Left cardiac atrium (tissue), 4 donors: ENCODE measurements at regions not wholly inside any gene's neighbourhood (a gene's known extent, or its start where the extent isn't known, plus 50 kb on each side); places are given as distances from the start of the nearest gene placed in this dataset.
"Not testable (repeated sequence)": the region's sequence is repeated elsewhere in the genome, so short reads cannot be mapped to it uniquely, and the experiment has no call there.

Source experiments
- ATAC-seq, 2 donors: fragments of 200-7000 bp; cut with Tn5 transposase; one replicate each; pipeline ENCODE4 v1.9.1; 2020; ENCODE audit warnings: mild to moderate bottlenecking in 2 of 2, moderate library complexity in 2 of 2
- DNase-seq: peaks from one replicate; pipeline ENCODE4 v3.0.0-alpha.2; 2020
- intact Hi-C, 2 donors: fragments of 100-400 bp; cut with DNase I; formaldehyde crosslinking; loops; one replicate each; pipeline versions ENCODE4 v1.14.1 to v1.15.1; 2022 to 2023
- donor health status: DM: no; HTN: yes; CAD: no.
- donor health status: DM: no; HTN: yes; CAD: no; lungs with severe emphysema.
- donor health status: DM: yes; HTN: yes; CAD: no.
- donor health status: Dilated cardiomyopathy.

GRCh38 chr17:16871446-16872190, 100.3 kb downstream of the TNFRSF13B start:
- intact Hi-C loops, DNase-seq, ATAC-seq: not testable (repeated sequence)

- ATAC-seq: no peak
- no peak for DNase-seq
- intact Hi-C loops: no loop called here
These were observed 101.4 kb downstream of the TNFRSF13B start for GRCh38 chr17:16870253-16871245.

DNA sequence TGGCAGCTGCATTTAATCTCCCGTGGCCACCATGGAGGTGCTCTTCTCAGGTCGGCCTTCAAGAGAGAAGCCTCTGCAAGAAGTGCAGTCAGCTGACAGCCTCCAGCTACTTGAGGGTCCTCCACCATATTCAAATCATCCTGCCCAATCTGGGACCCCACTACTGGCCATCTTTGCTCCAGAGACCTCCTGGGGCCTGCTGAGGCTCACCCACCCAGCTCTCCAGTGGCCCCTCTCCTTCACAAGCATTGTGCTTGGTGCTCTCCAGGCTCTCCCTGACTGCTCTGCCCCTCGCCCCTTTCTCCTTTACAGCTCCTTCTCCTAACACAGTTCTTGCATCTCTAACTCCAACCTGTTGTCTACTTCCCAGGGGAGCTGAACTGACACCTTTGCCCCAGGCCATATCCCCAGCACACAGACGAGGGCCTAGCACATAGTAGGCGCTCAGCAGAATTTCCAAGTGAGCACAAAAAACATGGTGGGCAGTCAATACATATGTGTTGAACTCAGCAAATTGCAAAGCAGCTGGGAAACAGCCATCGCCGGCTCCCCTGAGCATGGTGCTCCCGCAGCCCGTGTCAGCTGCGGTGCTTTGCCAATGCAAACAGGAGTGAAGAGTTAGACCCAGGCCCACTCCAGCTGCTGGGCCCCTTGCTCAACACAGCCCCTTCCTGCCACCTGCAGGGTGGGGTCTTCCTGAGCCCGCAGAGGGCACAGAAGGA, 102.2 kb downstream of the TNFRSF13B start:
- ATAC-seq, DNase-seq, intact Hi-C loops: not testable (repeated sequence)

GRCh38 chr17:16868616-16869015, 103.3 kb downstream of the TNFRSF13B start:
- intact Hi-C loops, DNase-seq, ATAC-seq: not testable (repeated sequence)

GRCh38 chr17:16867545-16867944, 104.4 kb downstream of the TNFRSF13B start:
- ATAC-seq, DNase-seq, intact Hi-C loops: not testable (repeated sequence)

GRCh38 chr17:16866841-16867240, 105.1 kb downstream of the TNFRSF13B start:
- DNase-seq, intact Hi-C loops, ATAC-seq: not testable (repeated sequence)

DNA sequence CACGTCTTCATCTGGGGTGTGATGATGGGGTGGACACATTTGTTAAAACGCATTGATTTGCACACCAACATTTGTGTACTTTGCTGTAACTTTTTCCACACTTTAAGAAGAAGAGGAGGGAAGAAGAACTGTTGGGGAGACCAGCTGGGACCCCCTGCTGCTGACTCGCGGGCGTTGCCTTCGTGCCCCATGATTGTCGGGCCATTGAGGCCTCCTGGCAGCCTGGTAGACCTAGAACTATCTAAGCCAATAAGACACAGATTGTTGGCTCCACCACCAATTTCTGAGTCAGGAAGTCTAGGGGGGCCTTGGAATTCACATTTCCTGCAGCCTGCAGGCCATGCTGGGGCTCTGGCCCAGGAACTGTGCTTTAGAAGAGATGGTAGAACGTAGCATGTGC, 105.5 kb downstream of the TNFRSF13B start:
- no peak for DNase-seq
- intact Hi-C loops: no loop called here
- no peak for ATAC-seq

DNA sequence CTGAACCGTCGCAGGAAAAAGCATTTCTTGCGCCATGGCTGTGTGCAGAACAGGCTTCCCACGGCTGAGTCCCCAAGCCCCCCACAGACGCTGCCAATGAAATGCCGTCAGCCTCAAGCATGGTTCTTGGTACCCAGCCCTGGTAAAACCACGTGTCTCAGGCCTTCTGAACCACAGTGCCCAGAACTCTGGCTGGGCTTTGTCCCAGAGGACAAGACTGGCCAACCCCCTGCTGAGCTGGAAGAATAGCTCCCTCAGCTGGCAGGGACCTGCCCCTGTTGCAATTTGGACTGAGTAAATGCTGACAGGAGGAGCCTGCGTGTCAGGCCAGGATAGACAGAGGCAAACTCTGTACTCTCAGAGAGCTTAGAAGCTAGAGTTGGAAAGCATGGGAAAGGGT, 106.2 kb downstream of the TNFRSF13B start:
- DNase-seq, intact Hi-C loops: not testable (repeated sequence)
- ATAC-seq: peak; percentile 67 to 93

GRCh38 chr17:16865077-16865613, 106.8 kb downstream of the TNFRSF13B start:
- peak; percentile 31 to 80 for ATAC-seq
- DNase-seq, intact Hi-C loops: not testable (repeated sequence)

DNA sequence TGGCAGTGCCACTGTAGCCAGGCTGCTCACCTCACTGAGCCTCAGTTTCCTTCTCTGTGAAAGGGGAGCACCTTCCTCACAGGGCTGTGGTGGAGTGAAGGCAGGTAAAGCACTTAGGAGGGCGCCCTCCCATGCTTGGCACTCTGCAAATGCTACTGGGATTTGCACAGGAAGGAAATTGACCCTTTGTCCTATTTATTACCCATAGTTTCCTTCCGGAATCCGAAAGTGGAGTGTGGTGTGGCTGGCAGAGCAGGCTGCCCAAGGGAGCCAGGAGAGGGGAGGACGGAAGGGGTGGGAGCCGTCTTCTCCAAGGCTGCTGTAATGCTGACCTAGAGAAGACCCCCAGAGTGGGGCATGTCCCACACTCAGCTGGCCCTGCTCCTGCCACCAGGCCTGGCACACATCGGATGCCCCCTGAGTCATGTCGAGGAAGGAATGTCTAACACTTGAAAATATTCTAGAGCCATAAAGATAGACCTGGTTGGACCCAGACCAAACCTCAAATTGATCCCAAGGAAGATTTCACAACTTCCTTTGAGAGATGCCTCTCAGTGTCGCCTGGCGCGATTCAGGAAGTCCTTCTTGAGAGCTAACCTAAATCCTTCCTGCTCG, 107.3 kb downstream of the TNFRSF13B start:
- peak; percentile 7 to 28 for ATAC-seq

GRCh38 chr17:16861152-16861551, 110.8 kb downstream of the TNFRSF13B start:
- intact Hi-C loops, ATAC-seq, DNase-seq: not testable (repeated sequence)

More for the DNA sequence above, 107.3 kb downstream of the TNFRSF13B start:
- DNase-seq, intact Hi-C loops: not testable (repeated sequence)

- ATAC-seq, DNase-seq, intact Hi-C loops: not testable (repeated sequence)
These were observed 111.5 kb downstream of the TNFRSF13B start for GRCh38 chr17:16860467-16860866.

DNA sequence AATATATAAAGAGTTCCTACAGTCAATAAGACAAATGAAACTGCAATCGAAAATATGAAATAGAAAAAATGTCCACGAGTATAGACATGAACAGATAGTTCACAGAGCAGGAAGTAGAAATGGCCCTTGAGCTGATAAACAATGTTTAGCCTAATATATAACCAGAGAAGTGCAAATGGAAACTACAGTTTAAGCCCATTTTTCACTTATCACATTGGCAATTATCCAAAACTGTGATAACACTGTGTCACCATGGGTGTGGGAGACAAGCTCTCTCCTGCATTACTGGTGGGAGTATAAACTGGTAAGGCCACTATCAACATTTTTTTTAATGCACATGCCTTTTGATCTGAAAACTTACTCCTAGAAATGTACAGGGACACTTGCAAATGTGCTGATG, 112.4 kb downstream of the TNFRSF13B start:
- DNase-seq, ATAC-seq, intact Hi-C loops: not testable (repeated sequence)

DNA sequence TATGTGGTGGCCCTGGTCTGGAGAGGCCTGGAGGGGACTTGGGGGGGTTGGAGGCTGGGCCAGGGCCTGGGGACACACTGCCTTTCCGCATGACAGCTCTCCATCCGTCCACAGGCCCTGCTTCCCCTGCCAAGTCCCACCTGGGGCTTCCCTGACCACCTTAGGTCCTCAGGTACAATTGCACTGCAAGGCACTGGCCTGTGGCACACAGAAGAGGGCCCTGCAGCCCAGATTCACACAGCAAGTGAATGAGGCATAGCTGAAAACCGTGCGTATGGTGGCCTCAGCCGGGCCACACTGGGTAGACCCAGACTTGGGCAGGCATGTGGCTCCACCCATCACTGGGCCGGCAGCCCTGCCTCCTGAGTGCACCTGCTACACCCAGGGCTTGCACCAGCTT, 114.2 kb downstream of the TNFRSF13B start:
- intact Hi-C loops, ATAC-seq, DNase-seq: not testable (repeated sequence)

GRCh38 chr17:16856846-16857245, 115.1 kb downstream of the TNFRSF13B start:
- intact Hi-C loops, ATAC-seq, DNase-seq: not testable (repeated sequence)

DNA sequence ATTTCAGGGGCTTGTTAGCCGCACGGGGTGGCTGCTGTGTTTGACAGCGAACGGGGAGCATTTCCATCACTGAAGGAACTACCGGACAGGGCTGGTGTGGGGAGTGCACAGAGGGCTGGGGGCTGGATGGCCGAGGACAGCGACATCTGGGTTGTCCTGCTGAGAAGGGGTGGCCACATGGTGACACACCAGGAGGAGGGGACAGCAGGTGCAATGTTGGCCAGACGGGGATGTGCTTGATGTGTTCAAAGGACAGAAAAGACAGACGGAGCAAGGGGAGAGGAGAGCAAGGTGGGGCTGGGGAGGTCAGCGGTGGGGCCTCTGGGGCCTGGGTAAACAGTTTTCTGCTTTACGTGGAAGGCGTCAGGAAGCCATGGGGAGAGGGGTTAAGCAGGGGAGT, 115.7 kb downstream of the TNFRSF13B start:
- ATAC-seq, DNase-seq, intact Hi-C loops: not testable (repeated sequence)

DNA sequence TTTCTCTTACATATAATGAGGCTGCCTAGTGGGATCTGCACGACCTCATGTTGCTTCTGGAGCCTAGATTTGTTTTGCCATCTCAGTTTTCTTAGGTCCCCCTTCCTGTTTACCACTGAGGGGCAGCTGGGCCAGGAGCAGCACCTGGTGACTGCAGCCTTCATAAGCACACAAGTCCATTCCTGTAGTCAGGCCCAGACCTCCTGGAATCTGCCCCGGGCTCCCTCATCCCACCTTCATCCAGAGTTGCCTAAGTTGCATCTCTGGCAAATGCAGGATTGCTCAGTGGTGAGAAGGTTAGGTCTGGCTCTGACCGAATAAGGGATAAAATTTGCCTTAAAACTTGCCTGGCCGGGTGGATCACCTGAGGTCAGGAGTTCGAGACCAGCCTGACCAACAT, 117.3 kb downstream of the TNFRSF13B start:
- intact Hi-C loops, ATAC-seq, DNase-seq: not testable (repeated sequence)

GRCh38 chr17:16853661-16854320, 118.1 kb downstream of the TNFRSF13B start:
- intact Hi-C loops: no loop called here
- ATAC-seq: no peak
- DNase-seq: no peak
